Mesenchymal stem cell (in vitro differentiated cells and primary cell): ENCODE measurements at regions not wholly inside any gene's neighbourhood (a gene's known extent, or its start where the extent isn't known, plus 50 kb on each side); places are given as distances from the start of the nearest gene placed in this dataset.

Experiments used
- DNase-seq: peaks from one replicate; pipeline ENCODE4 v3.0.0-alpha.2; 2013
- H2AFZ ChIP-seq: one replicate; pipeline ENCODE4 v1.6.1; 2013; ENCODE audit warnings: low read depth, mild to moderate bottlenecking, control low read depth, inconsistent platforms, low read length, moderate library complexity
- H2AK5ac ChIP-seq: 2 replicates; pipeline ENCODE4 v1.6.1; 2013; ENCODE audit warnings: low read length, moderate library complexity, mild to moderate bottlenecking, inconsistent platforms; ENCODE audit not compliant: severe bottlenecking
- H2BK120ac ChIP-seq: one replicate; pipeline ENCODE4 v1.6.1; 2013; ENCODE audit warnings: low read depth, mild to moderate bottlenecking, inconsistent platforms, low read length, moderate library complexity
- H2BK12ac ChIP-seq, 2 experiments: one replicate each; pipeline ENCODE4 v1.6.1; 2013; ENCODE audit warnings: inconsistent platforms in 2 of 2, low read length in 2 of 2, mild to moderate bottlenecking in 2 of 2, moderate library complexity in 2 of 2, control low read depth in 1 of 2
- H2BK15ac ChIP-seq: one replicate; pipeline ENCODE4 v1.6.1; 2013; ENCODE audit warnings: mild to moderate bottlenecking, low read depth, inconsistent platforms; ENCODE audit not compliant: poor library complexity, severe bottlenecking
- H2BK5ac ChIP-seq: 2 replicates; pipeline ENCODE4 v1.6.1; 2013; ENCODE audit warnings: low read depth, mild to moderate bottlenecking, low read length, control low read depth, inconsistent platforms; ENCODE audit not compliant: poor library complexity, severe bottlenecking
- H3K14ac ChIP-seq, 2 experiments: one replicate each; pipeline ENCODE4 v1.6.1; 2013; ENCODE audit warnings: inconsistent platforms in 2 of 2, low read length in 2 of 2, control low read depth in 1 of 2, mild to moderate bottlenecking in 1 of 2, moderate library complexity in 1 of 2
- H3K18ac ChIP-seq, 2 experiments: one replicate each; pipeline ENCODE4 v1.6.1; 2013; ENCODE audit warnings: inconsistent platforms in 2 of 2, low read length in 2 of 2, control low read depth in 1 of 2, low read depth in 1 of 2, mild to moderate bottlenecking in 1 of 2
- H3K23ac ChIP-seq, 2 experiments: one replicate each; pipeline ENCODE4 v1.6.1; 2013; ENCODE audit warnings: inconsistent platforms in 2 of 2, low read length in 2 of 2, mild to moderate bottlenecking in 2 of 2, moderate library complexity in 2 of 2, control low read depth in 1 of 2
- H3K27ac ChIP-seq: 2 replicates; pipeline ENCODE4 v1.5.1; 2013; ENCODE audit warnings: mild to moderate bottlenecking, moderate library complexity, low read length, control low read depth, inconsistent platforms; ENCODE audit not compliant: poor library complexity, severe bottlenecking
- H3K27me3 ChIP-seq, 2 experiments: 2 replicates each; pipeline versions ENCODE4 v1.6.1 to v1.7.0; 2013; ENCODE audit warnings: low read length in 2 of 2, mild to moderate bottlenecking in 2 of 2, moderate library complexity in 2 of 2, control low read depth in 1 of 2, inconsistent platforms in 1 of 2; ENCODE audit not compliant: control insufficient read depth in 1 of 2, insufficient read depth in 1 of 2
- H3K36me3 ChIP-seq, 2 experiments: 2 replicates each; pipeline versions ENCODE4 v1.6.1 to v1.7.0; 2013; ENCODE audit warnings: low read length in 2 of 2, control low read depth in 1 of 2, inconsistent platforms in 1 of 2, low read depth in 1 of 2, mild to moderate bottlenecking in 1 of 2; ENCODE audit not compliant: insufficient read depth in 2 of 2, control insufficient read depth in 1 of 2
- H3K4ac ChIP-seq, 2 experiments: one replicate each; pipeline ENCODE4 v1.6.1; 2013; ENCODE audit warnings: inconsistent platforms in 2 of 2, low read length in 2 of 2, mild to moderate bottlenecking in 2 of 2, moderate library complexity in 2 of 2, control low read depth in 1 of 2, low read depth in 1 of 2
- H3K4me1 ChIP-seq: 2 replicates; pipeline ENCODE4 v1.6.1; 2013; ENCODE audit warnings: low read depth, low read length, control low read depth; ENCODE audit not compliant: control insufficient read depth, insufficient read depth
- H3K4me2 ChIP-seq: 2 replicates; pipeline ENCODE4 v1.6.1; 2013; ENCODE audit warnings: low read length, mild to moderate bottlenecking, inconsistent platforms; ENCODE audit not compliant: poor library complexity, severe bottlenecking
- H3K4me3 ChIP-seq, 2 experiments: 2 replicates each; pipeline versions ENCODE4 v1.5.1 to v1.7.0; 2013; ENCODE audit warnings: low read length in 2 of 2, mild to moderate bottlenecking in 2 of 2, control low read depth in 1 of 2, low read depth in 1 of 2; ENCODE audit not compliant: insufficient read depth in 1 of 2
- H3K79me1 ChIP-seq: replicated peaks from 2 replicates; pipeline ENCODE4 v1.6.1; 2013; ENCODE audit warnings: mild to moderate bottlenecking, control low read depth, low read length, inconsistent platforms; ENCODE audit not compliant: poor library complexity, severe bottlenecking
- H3K9ac ChIP-seq: 2 replicates; pipeline ENCODE4 v1.7.0; 2013; ENCODE audit warnings: mild to moderate bottlenecking, low read length, moderate library complexity
- H3K9me3 ChIP-seq: 2 replicates; pipeline ENCODE4 v1.7.0; 2013; ENCODE audit warnings: mild to moderate bottlenecking, low read length; ENCODE audit not compliant: control insufficient read depth
- H4K8ac ChIP-seq: one replicate; pipeline ENCODE4 v1.6.1; 2013; ENCODE audit warnings: inconsistent platforms, mild to moderate bottlenecking, low read length, moderate library complexity
- H4K91ac ChIP-seq: one replicate; pipeline ENCODE4 v1.6.1; 2013; ENCODE audit warnings: mild to moderate bottlenecking, low read length, inconsistent platforms
- WGBS: methylation state at CpG from one replicate; pipeline ENCODE4 v1.1.7; 2013; ENCODE audit warnings: mixed read lengths; 5-methylcytosine and 5-hydroxymethylcytosine counted together

DNA sequence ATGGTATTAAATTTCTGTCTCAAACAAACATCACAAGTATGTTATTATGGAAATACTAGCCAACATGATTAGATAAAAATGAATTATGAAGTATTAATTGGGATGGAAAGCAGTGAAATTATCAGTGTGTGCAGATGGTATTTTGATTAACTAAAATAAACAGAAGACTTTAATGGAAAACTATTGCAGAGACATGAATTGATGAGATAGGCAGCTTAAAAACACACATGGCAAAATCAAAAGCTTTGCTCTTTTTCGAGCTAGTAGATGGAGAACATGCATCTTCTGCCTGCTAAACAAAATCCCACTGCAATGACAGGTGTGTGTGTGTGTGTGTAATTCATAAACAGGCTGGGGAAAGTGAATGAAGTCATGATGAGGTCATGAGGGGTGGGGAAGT is 426.2 kb downstream of the MTRR start:
- Histone ChIP-seq H3K4me3 (no peak overlapping the region), H2BK15ac (no peak overlapping the region), H3K4ac (no peak overlapping the region), H3K18ac (no peak overlapping the region), H3K27me3 (no peaks in the 10 kb centered on the region), H3K23ac (no peak overlapping the region), H3K79me1 (no peaks in the 10 kb centered on the region), H3K27ac (no peak overlapping the region), H4K8ac (no peak overlapping the region), H3K14ac (no peak overlapping the region), H3K4me2 (no peak overlapping the region), H2BK120ac (no peak overlapping the region), H4K91ac (no peak overlapping the region), H2BK12ac (no peak overlapping the region), H2AK5ac (no peak overlapping the region), H2AFZ (no peak overlapping the region), H3K9me3 (no peaks in the 10 kb centered on the region), H3K9ac (no peak overlapping the region), H3K4me1 (no peaks in the 10 kb centered on the region), H2BK5ac (no peak overlapping the region), H3K36me3 (no peaks in the 10 kb centered on the region)
- DNase-seq = no peak
- 67% methylated on average over 1 of the region's 1 CpG for WGBS

DNA sequence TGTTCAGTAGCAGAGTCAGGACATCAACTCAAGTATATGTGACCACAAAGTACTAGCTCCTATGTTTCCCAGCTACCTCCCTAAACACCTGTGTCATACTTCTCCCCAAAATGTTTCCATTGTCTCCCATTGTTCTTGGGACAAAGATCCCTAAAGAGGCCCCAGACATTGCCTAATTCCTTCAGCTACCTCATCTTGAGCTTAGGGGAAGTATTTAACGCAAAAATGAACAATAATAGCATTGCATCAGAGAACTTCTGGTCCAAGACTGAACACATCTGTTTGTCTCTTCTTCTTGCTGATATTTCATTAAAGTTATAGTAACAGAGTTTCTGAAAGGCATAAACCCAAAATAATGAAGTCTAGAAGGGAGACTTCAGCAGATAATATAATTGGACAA is 430.8 kb downstream of the MTRR start:
- Histone ChIP-seq H3K18ac (no peak overlapping the region), H3K27ac (no peak overlapping the region), H3K79me1 (no peaks in the 10 kb centered on the region), H3K4me1 (no peaks in the 10 kb centered on the region), H3K36me3 (no peaks in the 10 kb centered on the region), H2BK12ac (no peak overlapping the region), H3K9me3 (no peaks in the 10 kb centered on the region), H2AFZ (no peak overlapping the region), H3K4me3 (no peak overlapping the region), H4K91ac (no peak overlapping the region), H3K4ac (no peak overlapping the region), H2BK120ac (no peak overlapping the region), H3K23ac (no peak overlapping the region), H2BK5ac (no peak overlapping the region), H2AK5ac (no peak overlapping the region), H3K4me2 (no peak overlapping the region), H4K8ac (no peak overlapping the region), H3K14ac (no peak overlapping the region), H3K9ac (no peak overlapping the region), H3K27me3 (peaks cover 0 to 3% of the 10 kb centered on the region in 2 experiments), H2BK15ac (no peak overlapping the region)
- 57% methylated on average over 1 of the region's 1 CpG for WGBS
- DNase-seq = no peak

DNA sequence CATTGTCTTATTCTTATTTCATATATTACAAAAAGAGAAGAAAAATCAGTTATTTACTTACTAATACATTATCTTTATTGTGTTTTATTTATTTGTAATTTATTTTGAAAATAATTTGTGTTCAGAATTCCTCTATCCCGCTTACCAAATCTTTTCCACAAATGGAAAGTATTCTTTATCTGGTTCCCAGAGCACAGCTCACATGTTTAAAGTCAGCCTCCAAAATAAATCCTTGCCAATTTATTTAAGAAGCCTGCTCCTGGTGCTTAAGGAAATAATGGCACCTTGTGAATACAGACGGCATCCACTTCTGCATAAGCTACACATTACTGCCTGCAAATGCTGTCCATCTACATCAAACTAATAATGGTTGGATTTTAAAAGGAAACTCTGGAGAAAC is 435.4 kb downstream of the MTRR start:
- Histone ChIP-seq H4K8ac (no peak overlapping the region), H3K4me2 (no peak overlapping the region), H3K27me3 (peaks cover 0 to 3% of the 10 kb centered on the region in 2 experiments), H3K9me3 (peaks cover 5% of the 10 kb centered on the region), H3K4ac (no peak overlapping the region), H2AK5ac (no peak overlapping the region), H2BK15ac (no peak overlapping the region), H3K4me1 (no peaks in the 10 kb centered on the region), H2BK120ac (no peak overlapping the region), H3K9ac (no peak overlapping the region), H2BK5ac (no peak overlapping the region), H2AFZ (no peak overlapping the region), H3K18ac (no peak overlapping the region), H3K27ac (no peak overlapping the region), H3K14ac (no peak overlapping the region), H4K91ac (no peak overlapping the region), H3K36me3 (no peaks in the 10 kb centered on the region), H2BK12ac (no peak overlapping the region), H3K79me1 (no peaks in the 10 kb centered on the region), H3K23ac (no peak overlapping the region), H3K4me3 (no peak overlapping the region)
- no peak for DNase-seq
- 83% methylated on average over 2 of the region's 2 CpGs for WGBS

DNA sequence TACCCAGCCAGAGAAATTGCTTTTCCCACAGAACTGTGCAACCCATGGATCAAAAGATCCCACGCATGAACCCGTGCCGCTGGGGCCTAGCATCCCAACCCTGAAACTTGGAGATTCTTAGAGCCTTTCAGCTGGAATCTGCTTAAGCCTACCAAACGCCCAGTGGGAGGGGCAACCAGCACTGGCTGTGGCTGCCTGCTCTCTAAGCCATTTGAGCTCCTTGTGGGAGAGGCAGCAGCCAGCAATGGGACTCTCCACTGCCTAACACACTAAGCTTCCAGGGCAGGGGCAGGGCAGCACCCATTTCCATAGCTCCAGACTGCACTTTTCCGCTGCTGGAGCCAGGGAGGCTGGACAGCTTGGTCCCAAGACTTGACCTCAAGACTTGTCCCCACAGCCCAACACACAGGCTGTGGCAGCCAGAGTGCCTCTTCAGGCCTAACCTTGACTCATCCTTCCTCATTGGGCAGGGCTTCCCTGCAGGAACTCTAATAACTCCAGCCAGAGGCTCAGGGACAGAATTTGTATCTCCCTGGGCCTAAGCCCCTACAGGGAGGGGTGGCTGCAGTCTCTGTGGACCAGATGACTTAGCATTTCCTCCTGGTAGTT is 437.4 kb downstream of the MTRR start:
- no peak overlapping the region for H2BK15ac ChIP-seq
- H3K4ac ChIP-seq = no peak overlapping the region
- H3K9ac ChIP-seq = no peak overlapping the region
- DNase-seq = no peak
- H2BK12ac ChIP-seq = no peak overlapping the region
- H4K8ac ChIP-seq = no peak overlapping the region
- no peaks in the 10 kb centered on the region for H3K79me1 ChIP-seq
- 72% methylated on average over 5 of the region's 5 CpGs for WGBS
- H3K18ac ChIP-seq = no peak overlapping the region
- H3K4me1 ChIP-seq = no peaks in the 10 kb centered on the region
- no peak overlapping the region for H2AFZ ChIP-seq
- no peak overlapping the region for H2BK120ac ChIP-seq
- H2BK5ac ChIP-seq = no peak overlapping the region
- no peak overlapping the region for H4K91ac ChIP-seq
- no peak overlapping the region for H2AK5ac ChIP-seq
- no peak overlapping the region for H3K27ac ChIP-seq
- no peaks in the 10 kb centered on the region for H3K36me3 ChIP-seq
- no peak overlapping the region for H3K4me2 ChIP-seq
- H3K14ac ChIP-seq = no peak overlapping the region
- H3K23ac ChIP-seq = no peak overlapping the region
- no peak overlapping the region for H3K4me3 ChIP-seq
- peaks cover 14% of the 10 kb centered on the region for H3K9me3 ChIP-seq
- H3K27me3 ChIP-seq = peaks cover 0 to 3% of the 10 kb centered on the region in 2 experiments
